RWPE1 (cell line): ENCODE measurements at regions not wholly inside any gene's neighbourhood (a gene's known extent, or its start where the extent isn't known, plus 50 kb on each side); places are given as distances from the start of the nearest gene placed in this dataset.

ENCODE experiments used
- CTCF ChIA-PET: fragments of 350-600 bp; sonication (Branson Sonifier 250); formaldehyde crosslinking; extraction: SDS; loops from one replicate; lab custom pipeline; 2021; lab: Yijun Ruan, JAX
- POLR2A ChIA-PET: fragments of 400-600 bp; formaldehyde crosslinking; extraction: SDS; loops from one replicate; lab custom pipeline; 2020; ENCODE audit warnings: antibody characterized with exemption; ENCODE audit not compliant: low non-redundant PET; lab: Yijun Ruan, JAX
- DNase-seq: peaks from one replicate; pipeline ENCODE4 v3.0.0; 2012; ENCODE audit warnings: low spot score
- H3K27ac ChIP-seq: fragments of 450-650 bp; 2 replicates; pipeline ENCODE4 v1.5.1; 2017
- TF ChIP-seq, protein P1 (sequence below): fragments of 450-650 bp; conservative IDR thresholded peaks from 2 replicates; pipeline ENCODE4 v1.5.1; 2017; ENCODE audit warnings: low read depth, mild to moderate bottlenecking

DNA sequence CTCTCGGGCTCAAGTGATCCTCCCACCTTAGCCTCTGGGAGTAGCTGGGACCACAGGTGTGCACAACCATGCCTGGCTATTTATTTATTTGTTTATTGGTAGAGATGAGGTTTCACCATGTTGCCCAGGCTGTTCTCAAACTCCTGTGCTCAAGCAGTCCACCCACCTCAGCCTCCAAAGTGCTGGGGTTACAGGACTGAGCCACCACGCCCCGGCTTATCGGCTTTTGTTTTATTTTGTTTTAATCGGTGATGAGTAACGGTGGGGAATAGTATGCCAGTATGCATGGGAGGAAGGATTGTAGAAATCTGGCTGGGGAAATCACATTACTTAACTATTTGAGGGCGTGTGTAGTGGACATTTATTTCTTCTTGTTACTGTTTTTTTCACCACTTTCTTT, 451.0 kb upstream of the GOLIM4 start:
- CTCF ChIA-PET: no interaction called here
- POLR2A ChIA-PET: no interaction called here
- TF ChIP-seq, protein P1, sequence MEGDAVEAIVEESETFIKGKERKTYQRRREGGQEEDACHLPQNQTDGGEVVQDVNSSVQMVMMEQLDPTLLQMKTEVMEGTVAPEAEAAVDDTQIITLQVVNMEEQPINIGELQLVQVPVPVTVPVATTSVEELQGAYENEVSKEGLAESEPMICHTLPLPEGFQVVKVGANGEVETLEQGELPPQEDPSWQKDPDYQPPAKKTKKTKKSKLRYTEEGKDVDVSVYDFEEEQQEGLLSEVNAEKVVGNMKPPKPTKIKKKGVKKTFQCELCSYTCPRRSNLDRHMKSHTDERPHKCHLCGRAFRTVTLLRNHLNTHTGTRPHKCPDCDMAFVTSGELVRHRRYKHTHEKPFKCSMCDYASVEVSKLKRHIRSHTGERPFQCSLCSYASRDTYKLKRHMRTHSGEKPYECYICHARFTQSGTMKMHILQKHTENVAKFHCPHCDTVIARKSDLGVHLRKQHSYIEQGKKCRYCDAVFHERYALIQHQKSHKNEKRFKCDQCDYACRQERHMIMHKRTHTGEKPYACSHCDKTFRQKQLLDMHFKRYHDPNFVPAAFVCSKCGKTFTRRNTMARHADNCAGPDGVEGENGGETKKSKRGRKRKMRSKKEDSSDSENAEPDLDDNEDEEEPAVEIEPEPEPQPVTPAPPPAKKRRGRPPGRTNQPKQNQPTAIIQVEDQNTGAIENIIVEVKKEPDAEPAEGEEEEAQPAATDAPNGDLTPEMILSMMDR: no peak
- no peak overlapping the region for H3K27ac ChIP-seq
- no peak for DNase-seq

DNA sequence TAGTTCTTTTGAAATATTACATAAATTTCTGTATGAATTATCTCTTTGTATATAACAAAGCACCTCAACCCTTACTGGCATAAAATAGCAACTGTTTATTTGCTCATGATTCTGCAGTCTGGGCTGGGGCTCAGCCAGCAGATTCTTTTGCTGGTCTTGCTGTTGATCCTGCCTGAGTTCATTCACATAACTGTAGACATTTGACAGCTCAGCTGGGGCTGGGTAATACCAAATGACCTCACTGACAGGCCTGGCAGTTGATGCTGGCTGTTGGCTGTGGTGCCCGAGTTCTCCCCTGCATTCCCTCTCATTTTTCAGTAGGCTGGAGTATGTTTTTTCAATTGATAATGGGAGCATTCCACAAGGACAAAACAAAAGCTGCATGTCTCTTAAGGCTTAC, 449.9 kb upstream of the GOLIM4 start:
- ChIA-PET CTCF (interaction anchor here (0.8 kb wide), 1 partner anchor 21 kb away, joined by 4 read pairs; no protein-coding TSS in a partner anchor), POLR2A (no interaction called here)
- DNase-seq: no peak
- TF ChIP-seq, protein P1: no peak
- no peak overlapping the region for H3K27ac ChIP-seq

DNA sequence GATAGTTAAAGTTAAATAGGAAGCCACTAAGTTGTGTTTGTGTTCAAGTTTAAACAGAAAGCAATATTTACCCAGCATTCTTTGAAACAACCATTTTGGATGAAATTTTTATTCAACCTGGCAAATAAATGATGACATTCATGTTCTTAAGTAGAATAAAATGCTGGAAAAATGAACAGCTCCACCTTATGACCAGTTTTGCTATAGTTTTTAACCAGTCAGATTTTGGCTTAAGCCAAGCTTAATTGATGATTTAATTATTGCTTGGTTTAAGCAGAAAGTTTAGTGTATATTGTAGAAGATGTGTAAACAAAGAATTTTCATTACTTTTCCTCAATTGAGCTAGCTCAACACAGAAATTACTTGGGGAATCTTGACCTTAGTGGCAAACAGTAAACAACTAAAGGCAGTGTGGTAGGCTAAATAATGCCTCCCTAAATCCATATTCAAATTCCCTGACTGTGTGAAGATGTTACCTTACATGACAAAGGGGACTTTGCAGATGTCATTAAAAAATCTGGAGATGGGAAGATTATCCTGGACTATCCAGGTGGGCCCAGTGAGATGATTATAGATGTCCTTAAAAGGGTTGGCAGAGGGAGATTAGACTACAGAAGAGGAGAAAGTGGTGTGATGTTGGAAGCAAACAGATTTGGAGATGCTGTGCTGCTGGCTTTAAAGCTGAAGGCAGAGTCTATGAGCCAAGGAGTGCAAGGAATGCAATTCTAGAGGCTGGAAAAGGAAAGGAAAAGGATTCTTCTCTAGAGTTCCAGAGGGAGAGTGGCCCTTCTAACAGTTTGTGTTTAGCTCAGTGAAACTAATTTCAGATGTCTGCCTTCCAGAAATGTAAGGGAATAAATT, 448.6 kb upstream of the GOLIM4 start:
- TF ChIP-seq, protein P1: no peak
- H3K27ac ChIP-seq: no peak overlapping the region
- no peak for DNase-seq
- ChIA-PET CTCF (interaction anchor here (0.7 kb wide), 2 partner anchors 324 to 1040 kb away, joined by 3 read pairs; no protein-coding TSS in a partner anchor), POLR2A (no interaction called here)

DNA sequence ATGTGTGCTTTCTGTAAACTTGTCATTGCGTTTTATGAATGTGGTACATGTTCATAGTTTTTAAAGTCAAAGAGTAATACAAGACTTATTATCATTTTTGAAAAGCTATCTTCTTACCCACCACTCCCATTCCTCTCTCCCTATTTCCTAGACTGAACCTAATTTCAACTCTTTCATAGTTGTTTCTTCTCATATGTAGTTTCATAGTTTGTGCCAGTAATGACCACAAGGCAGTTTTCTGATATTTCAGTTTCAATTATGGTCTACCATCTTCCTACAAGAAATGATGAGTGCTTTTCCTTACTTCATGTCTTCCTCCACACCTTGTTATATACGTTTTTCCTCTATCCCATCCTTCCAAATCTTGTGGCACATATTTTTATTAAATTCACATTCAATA, 445.0 kb upstream of the GOLIM4 start:
- POLR2A ChIA-PET: no interaction called here
- TF ChIP-seq, protein P1: no peak
- DNase-seq: no peak
- CTCF ChIA-PET: interaction anchor here (0.5 to 0.6 kb wide), 2 partner anchors 32 to 360 kb away, joined by 4 to 5 read pairs; no protein-coding TSS in a partner anchor
- H3K27ac ChIP-seq: no peak overlapping the region

DNA sequence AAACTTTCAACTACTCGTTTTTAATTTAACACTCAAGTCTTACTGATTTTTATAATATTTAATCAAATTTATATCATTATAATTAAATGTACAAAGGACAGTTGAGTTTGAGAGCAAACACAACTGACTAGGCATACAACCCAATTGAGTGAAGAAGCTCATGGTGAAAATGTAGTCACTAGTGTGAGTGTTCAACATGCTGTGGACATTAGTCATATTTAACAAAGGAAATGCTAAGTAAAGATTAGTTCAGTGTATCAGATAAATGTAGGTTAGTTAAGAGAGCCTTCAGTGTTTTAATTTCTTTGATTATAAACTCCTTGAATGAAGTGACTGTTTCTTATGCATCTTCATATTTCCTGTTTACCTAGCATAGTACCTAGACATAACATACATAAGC, 444.2 kb upstream of the GOLIM4 start:
- ChIA-PET POLR2A (no interaction called here), CTCF (no interaction called here)
- H3K27ac ChIP-seq: no peak overlapping the region
- TF ChIP-seq, protein P1: no peak
- no peak for DNase-seq

DNA sequence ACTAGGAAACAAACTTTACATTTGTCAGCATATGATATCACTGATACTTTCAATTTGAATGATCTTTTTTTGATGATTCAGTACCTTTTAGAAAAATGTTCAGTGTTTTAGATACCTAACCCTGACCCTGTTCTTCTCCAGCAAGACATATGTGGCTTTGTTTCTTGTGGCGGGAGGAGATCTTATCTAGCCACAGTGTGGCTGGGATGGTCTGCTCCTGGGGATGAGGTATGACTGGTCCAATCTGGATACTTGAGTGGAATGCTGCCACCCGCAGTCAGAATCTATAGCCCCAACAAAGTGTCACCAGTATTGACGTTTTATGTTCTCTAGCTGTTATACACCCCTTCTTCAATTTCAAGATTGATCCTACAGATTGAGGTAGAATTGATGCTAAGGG, 439.0 kb upstream of the GOLIM4 start:
- POLR2A ChIA-PET: no interaction called here
- no peak for DNase-seq

More for the DNA sequence above, 439.0 kb upstream of the GOLIM4 start:
- H3K27ac ChIP-seq: no peak overlapping the region
- CTCF ChIA-PET: interaction anchor here (0.5 kb wide), 1 partner anchor 13 kb away, joined by 3 read pairs; no protein-coding TSS in a partner anchor
- TF ChIP-seq, protein P1: no peak
